ENCODE measurements at regions not wholly inside any gene's neighbourhood (a gene's known extent, or its start where the extent isn't known, plus 50 kb on each side); places are given as distances from the start of the nearest gene placed in this dataset.

GRCh38 chr5:115355095-115355494, 58.6 kb upstream of the CCDC112 start:
- Histone ChIP-seq H3K4me3 (ENCODE audit: low read depth, low read length, poor library complexity, severe bottlenecking) (no peak overlapping the region), H3K4me1 (ENCODE audit: insufficient read depth, low read length, poor library complexity, severe bottlenecking) (no peaks in the 10 kb centered on the region), H3K27ac (ENCODE audit: low read depth, low read length, poor library complexity, severe bottlenecking) (no peak overlapping the region), H3K27me3 (replicated peaks; ENCODE audit: insufficient read depth, low read depth, low read length, poor library complexity) (no peaks in the 10 kb centered on the region), H3K9me3 (ENCODE audit: low read depth, low read length, poor library complexity, severe bottlenecking) (no peaks in the 10 kb centered on the region), H3K36me3 (ENCODE audit: insufficient read depth, low read length, poor library complexity, severe bottlenecking) (no peaks in the 10 kb centered on the region)
- no peak for TF ChIP-seq EZH2 (IDR thresholded peaks at IDR 0.05; ENCODE audit: borderline replicate concordance, low read depth, low read length, poor library complexity, severe bottlenecking)
- TF ChIP-seq, protein P1, sequence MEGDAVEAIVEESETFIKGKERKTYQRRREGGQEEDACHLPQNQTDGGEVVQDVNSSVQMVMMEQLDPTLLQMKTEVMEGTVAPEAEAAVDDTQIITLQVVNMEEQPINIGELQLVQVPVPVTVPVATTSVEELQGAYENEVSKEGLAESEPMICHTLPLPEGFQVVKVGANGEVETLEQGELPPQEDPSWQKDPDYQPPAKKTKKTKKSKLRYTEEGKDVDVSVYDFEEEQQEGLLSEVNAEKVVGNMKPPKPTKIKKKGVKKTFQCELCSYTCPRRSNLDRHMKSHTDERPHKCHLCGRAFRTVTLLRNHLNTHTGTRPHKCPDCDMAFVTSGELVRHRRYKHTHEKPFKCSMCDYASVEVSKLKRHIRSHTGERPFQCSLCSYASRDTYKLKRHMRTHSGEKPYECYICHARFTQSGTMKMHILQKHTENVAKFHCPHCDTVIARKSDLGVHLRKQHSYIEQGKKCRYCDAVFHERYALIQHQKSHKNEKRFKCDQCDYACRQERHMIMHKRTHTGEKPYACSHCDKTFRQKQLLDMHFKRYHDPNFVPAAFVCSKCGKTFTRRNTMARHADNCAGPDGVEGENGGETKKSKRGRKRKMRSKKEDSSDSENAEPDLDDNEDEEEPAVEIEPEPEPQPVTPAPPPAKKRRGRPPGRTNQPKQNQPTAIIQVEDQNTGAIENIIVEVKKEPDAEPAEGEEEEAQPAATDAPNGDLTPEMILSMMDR (conservative IDR thresholded peaks at IDR 0.05; ENCODE audit: low read depth, low read length), result no peak
- ChIA-PET CTCF (no interaction called here), POLR2A (ENCODE audit: low non-redundant PET) (no interaction called here)
- intact Hi-C loops (cut with micrococcal nuclease; ENCODE audit: unreplicated experiment), result no loop called here
- BruUV-seq (replicated peaks), result no TSS peak
- DNase-seq (ENCODE audit: low spot score), result no peak

DNA sequence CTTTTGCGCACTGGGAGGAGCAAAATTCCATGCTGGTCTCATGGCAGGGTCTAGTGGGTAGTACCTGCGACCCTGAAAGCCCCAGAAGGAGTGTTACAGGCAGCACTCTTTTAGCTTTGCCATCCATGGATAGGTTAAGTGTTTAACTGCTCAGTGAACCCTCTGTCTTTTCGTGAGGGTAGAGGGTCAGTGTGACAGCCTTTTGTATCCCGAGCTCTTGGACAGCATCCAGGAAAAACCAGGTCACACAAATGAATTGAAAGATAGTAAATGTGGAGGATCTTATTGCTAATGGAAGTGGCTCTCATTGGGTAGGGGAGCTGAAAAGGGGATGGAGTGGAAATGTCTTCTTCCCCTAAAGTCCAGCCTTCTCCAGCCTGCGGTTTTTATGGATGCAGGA, 57.8 kb upstream of the CCDC112 start:
- Histone ChIP-seq H3K27ac (ENCODE audit: low read depth, low read length, poor library complexity, severe bottlenecking) (no peak overlapping the region), H3K4me1 (ENCODE audit: insufficient read depth, low read length, poor library complexity, severe bottlenecking) (no peaks in the 10 kb centered on the region), H3K4me3 (ENCODE audit: low read depth, low read length, poor library complexity, severe bottlenecking) (no peak overlapping the region), H3K36me3 (ENCODE audit: insufficient read depth, low read length, poor library complexity, severe bottlenecking) (no peaks in the 10 kb centered on the region), H3K27me3 (replicated peaks; ENCODE audit: insufficient read depth, low read depth, low read length, poor library complexity) (no peaks in the 10 kb centered on the region), H3K9me3 (ENCODE audit: low read depth, low read length, poor library complexity, severe bottlenecking) (no peaks in the 10 kb centered on the region)
- BruUV-seq (replicated peaks), result no TSS peak
- ChIA-PET CTCF (no interaction called here), POLR2A (ENCODE audit: low non-redundant PET) (no interaction called here)
- TF ChIP-seq EZH2 (IDR thresholded peaks at IDR 0.05; ENCODE audit: borderline replicate concordance, low read depth, low read length, poor library complexity, severe bottlenecking), result no peak
- TF ChIP-seq, protein P1 (conservative IDR thresholded peaks at IDR 0.05; ENCODE audit: low read depth, low read length), result no peak
- no peak for DNase-seq (ENCODE audit: low spot score)
- intact Hi-C loops (cut with micrococcal nuclease; ENCODE audit: unreplicated experiment), result no loop called here

DNA sequence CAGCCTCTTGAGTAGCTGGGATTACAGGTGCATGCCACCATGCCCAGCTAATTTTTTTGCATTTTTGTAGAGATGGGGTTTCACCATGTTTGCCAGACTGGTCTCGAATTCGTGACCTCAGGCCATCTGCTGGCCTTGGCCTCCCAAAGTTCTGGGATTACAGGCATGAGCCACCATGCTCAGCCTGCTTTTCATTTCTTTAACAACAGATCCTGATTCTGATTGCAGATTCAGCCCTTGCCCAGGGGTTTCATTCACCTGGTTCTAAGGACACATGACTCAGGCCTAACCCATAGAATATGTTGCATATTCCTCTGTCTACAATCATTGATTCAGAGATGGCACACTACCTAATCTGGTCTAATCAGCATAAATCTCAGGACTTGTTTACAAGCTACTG, 56.1 kb upstream of the CCDC112 start:
- no peaks in the 10 kb centered on the region for H3K4me1 ChIP-seq (ENCODE audit: insufficient read depth, low read length, poor library complexity, severe bottlenecking)
- no peak overlapping the region for H3K4me3 ChIP-seq (ENCODE audit: low read depth, low read length, poor library complexity, severe bottlenecking)
- BruUV-seq (replicated peaks), result no TSS peak
- H3K27ac ChIP-seq (ENCODE audit: low read depth, low read length, poor library complexity, severe bottlenecking), result no peak overlapping the region
- TF ChIP-seq, protein P1 (conservative IDR thresholded peaks at IDR 0.05; ENCODE audit: low read depth, low read length), result no peak
- no peak for TF ChIP-seq EZH2 (IDR thresholded peaks at IDR 0.05; ENCODE audit: borderline replicate concordance, low read depth, low read length, poor library complexity, severe bottlenecking)
- no peaks in the 10 kb centered on the region for H3K9me3 ChIP-seq (ENCODE audit: low read depth, low read length, poor library complexity, severe bottlenecking)
- intact Hi-C loops (cut with micrococcal nuclease; ENCODE audit: unreplicated experiment), result no loop called here
- ChIA-PET POLR2A (ENCODE audit: low non-redundant PET) (no interaction called here), CTCF (no interaction called here)
- no peaks in the 10 kb centered on the region for H3K36me3 ChIP-seq (ENCODE audit: insufficient read depth, low read length, poor library complexity, severe bottlenecking)
- H3K27me3 ChIP-seq (replicated peaks; ENCODE audit: insufficient read depth, low read depth, low read length, poor library complexity), result no peaks in the 10 kb centered on the region
- DNase-seq (ENCODE audit: low spot score), result no peak
